DND-41 (cell line): ENCODE measurements at regions not wholly inside any gene's neighbourhood (a gene's known extent, or its start where the extent isn't known, plus 50 kb on each side); places are given as distances from the start of the nearest gene placed in this dataset.

Experiments
- ATAC-seq: fragments of 200-7000 bp; cut with Tn5 transposase; 3 replicates; pipeline ENCODE4 v1.9.1; 2021; ENCODE audit warnings: low read depth; ENCODE audit not compliant: insufficient read depth
- DNase-seq: peaks from one replicate; pipeline ENCODE4 v3.0.0-alpha.2; 2020
- H2AFZ ChIP-seq: 2 replicates; pipeline ENCODE4 v1.6.0; 2012; ENCODE audit warnings: low read depth, low read length
- H3K27ac ChIP-seq: 2 replicates; pipeline ENCODE4 v1.5.1; 2012; ENCODE audit warnings: low read length, inconsistent platforms
- H3K27me3 ChIP-seq: fragments of 200-600 bp; sonication (generic); 2 replicates; pipeline ENCODE4 v1.6.0; 2012; ENCODE audit warnings: low read length, mild to moderate bottlenecking, inconsistent platforms; ENCODE audit not compliant: insufficient read depth, poor library complexity
- H3K36me3 ChIP-seq: 2 replicates; pipeline ENCODE4 v1.5.1; 2012; ENCODE audit warnings: low read length, inconsistent platforms; ENCODE audit not compliant: insufficient read depth
- H3K4me1 ChIP-seq: 2 replicates; pipeline ENCODE4 v1.5.1; 2012; ENCODE audit warnings: mild to moderate bottlenecking, low read length; ENCODE audit not compliant: insufficient read depth
- H3K4me2 ChIP-seq: 2 replicates; pipeline ENCODE4 v1.6.0; 2012; ENCODE audit warnings: mild to moderate bottlenecking, moderate library complexity, low read length, inconsistent platforms; ENCODE audit not compliant: insufficient read depth
- H3K4me3 ChIP-seq, 2 experiments: fragments of 200-600 bp in 1 of 2; shearing (Covaris generic) in 1 of 2; 2 replicates each; pipeline ENCODE4 v1.5.1; 2012 to 2016; ENCODE audit warnings: inconsistent platforms in 2 of 2, low read length in 2 of 2, mild to moderate bottlenecking in 2 of 2, low read depth in 1 of 2, moderate library complexity in 1 of 2
- H3K79me2 ChIP-seq: 2 replicates; pipeline ENCODE4 v1.6.0; 2012; ENCODE audit warnings: low read length, inconsistent platforms; ENCODE audit not compliant: insufficient read depth
- H3K9ac ChIP-seq: 2 replicates; pipeline ENCODE4 v1.6.0; 2012; ENCODE audit warnings: low read depth, mild to moderate bottlenecking, inconsistent platforms, low read length, moderate library complexity
- H3K9me3 ChIP-seq: 2 replicates; pipeline ENCODE4 v1.5.1; 2012; ENCODE audit warnings: low read length, moderate library complexity, mild to moderate bottlenecking, inconsistent platforms; ENCODE audit not compliant: insufficient read depth, severe bottlenecking
- H4K20me1 ChIP-seq: 2 replicates; pipeline ENCODE4 v1.6.0; 2012; ENCODE audit warnings: low read length; ENCODE audit not compliant: insufficient read depth
- CTCF ChIP-seq: IDR thresholded peaks from 2 replicates; pipeline ENCODE4 v1.5.1; 2012; ENCODE audit warnings: borderline replicate concordance, low read length, moderate library complexity, mild to moderate bottlenecking; ENCODE audit not compliant: poor library complexity, severe bottlenecking; ENCODE audit errors: extremely low read depth
- EZH2 ChIP-seq: IDR thresholded peaks from 3 replicates; pipeline ENCODE4 v1.6.1; 2012; ENCODE audit warnings: borderline replicate concordance, low read depth, mild to moderate bottlenecking, moderate library complexity, low read length, inconsistent platforms; ENCODE audit not compliant: severe bottlenecking

GRCh38 chr17:13970531-13970930 lies 98.8 kb upstream of the COX10 start:
- no peak overlapping the region for H3K27ac ChIP-seq
- H3K27me3 ChIP-seq, result no peaks in the 10 kb centered on the region
- no peaks in the 10 kb centered on the region for H3K79me2 ChIP-seq
- H3K9me3 ChIP-seq, result no peaks in the 10 kb centered on the region
- no peak overlapping the region for H3K4me3 ChIP-seq
- no peaks in the 10 kb centered on the region for H3K36me3 ChIP-seq
- peak overlapping the region; percentile 31; the same call in 1 of the 2 replicates for H2AFZ ChIP-seq
- no peak overlapping the region for H3K4me2 ChIP-seq
- H3K4me1 ChIP-seq, result no peaks in the 10 kb centered on the region
- ATAC-seq, result no peak
- H3K9ac ChIP-seq, result no peak overlapping the region
- TF ChIP-seq EZH2 (no peak), CTCF (no peak)
- no peaks in the 10 kb centered on the region for H4K20me1 ChIP-seq
- no peak for DNase-seq

DNA sequence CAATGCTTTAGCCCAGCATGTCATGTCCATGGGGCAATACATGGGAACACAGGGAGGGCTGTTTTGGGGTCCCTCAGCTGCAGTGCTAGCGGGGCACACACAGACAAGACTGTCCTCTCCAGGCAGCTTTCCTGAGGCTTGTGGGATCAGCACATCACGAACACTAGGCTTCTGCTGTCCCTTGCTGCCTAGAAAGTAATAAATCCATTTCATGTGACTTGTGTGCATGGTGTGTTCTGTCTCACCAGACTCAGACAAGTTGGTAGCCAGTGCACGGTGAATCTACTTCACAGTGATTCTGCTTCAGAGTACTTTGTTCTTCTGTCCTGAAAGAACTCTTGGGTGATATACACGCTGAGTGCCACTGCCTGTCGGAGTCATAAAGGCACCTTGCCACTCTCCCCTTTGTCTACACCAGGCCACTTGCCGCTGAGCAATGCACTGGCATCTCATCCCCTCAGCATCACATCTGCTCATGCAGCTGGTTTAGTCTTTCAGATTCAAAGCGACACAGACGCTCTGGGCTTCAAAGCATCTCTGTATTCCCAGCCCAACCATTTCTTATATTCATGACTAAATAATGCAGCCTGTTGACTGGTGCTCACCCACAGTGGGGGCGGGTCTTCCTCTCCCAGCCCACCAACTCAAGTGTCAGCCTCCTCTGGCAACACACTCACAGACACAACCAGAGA lies 95.2 kb upstream of the COX10 start:
- no peak overlapping the region for H3K27ac ChIP-seq

DNA sequence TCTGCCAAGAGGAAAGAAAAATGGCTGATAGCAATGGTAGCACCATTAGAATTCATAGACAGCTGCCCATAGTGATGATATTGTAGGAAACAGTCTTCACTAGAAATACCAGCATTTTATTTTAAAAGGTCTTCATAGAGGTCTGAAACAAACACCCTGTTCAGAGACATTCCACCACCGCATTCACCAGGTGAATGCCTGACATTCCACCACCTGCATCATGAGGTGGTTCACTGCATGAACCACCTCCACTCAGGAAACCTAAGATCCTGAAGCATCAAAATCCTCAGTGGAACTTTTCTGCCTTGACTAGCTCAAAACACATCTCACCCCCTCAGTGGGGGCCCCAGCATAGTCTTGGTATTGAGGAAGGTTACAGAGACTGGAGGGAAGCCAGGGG lies 91.5 kb upstream of the COX10 start:
- no peaks in the 10 kb centered on the region for H3K79me2 ChIP-seq
- H3K9ac ChIP-seq, result no peak overlapping the region
- H3K9me3 ChIP-seq, result no peaks in the 10 kb centered on the region
- no peaks in the 10 kb centered on the region for H3K4me1 ChIP-seq
- no peak overlapping the region for H3K4me3 ChIP-seq
- H3K36me3 ChIP-seq, result no peaks in the 10 kb centered on the region
- DNase-seq, result no peak
- H3K4me2 ChIP-seq, result no peak overlapping the region
- H2AFZ ChIP-seq, result no peak overlapping the region
- H4K20me1 ChIP-seq, result no peaks in the 10 kb centered on the region
- H3K27me3 ChIP-seq, result no peaks in the 10 kb centered on the region
- no peak for ATAC-seq
- TF ChIP-seq CTCF (no peak), EZH2 (no peak)
- no peak overlapping the region for H3K27ac ChIP-seq

More for the DNA sequence above, 95.2 kb upstream of the COX10 start:
- Histone ChIP-seq H3K9ac (no peak overlapping the region), H3K79me2 (no peaks in the 10 kb centered on the region), H3K9me3 (no peaks in the 10 kb centered on the region), H3K27me3 (no peaks in the 10 kb centered on the region), H3K36me3 (no peaks in the 10 kb centered on the region), H3K4me1 (no peaks in the 10 kb centered on the region), H3K4me2 (no peak overlapping the region), H2AFZ (no peak overlapping the region), H4K20me1 (no peaks in the 10 kb centered on the region), H3K4me3 (no peak overlapping the region)
- TF ChIP-seq EZH2 (no peak), CTCF (no peak)
- ATAC-seq (no peak), DNase-seq (no peak)
